IMR-90 (cell line): ENCODE measurements at regions not wholly inside any gene's neighbourhood (a gene's known extent, or its start where the extent isn't known, plus 50 kb on each side); places are given as distances from the start of the nearest gene placed in this dataset.

Source experiments
- ATAC-seq: fragments of 200-7000 bp; cut with Tn5 transposase; 2 replicates; pipeline ENCODE4 v1.9.1; 2020; ENCODE audit warnings: low read depth, mild to moderate bottlenecking, moderate library complexity
- BruUV-seq: library from RNA; stranded (reverse); fragments of 400-500 nt; replicated peaks from 2 replicates; lab custom pipeline; 2021; lab: Mats Ljungman, UMichigan
- CTCF ChIA-PET: fragments of 300-600 bp; formaldehyde crosslinking; extraction: SDS; loops from one replicate; lab custom pipeline; 2021; ENCODE audit warnings: antibody characterized with exemption; lab: Yijun Ruan, JAX
- POLR2A ChIA-PET: fragments of 300-600 bp; sonication (Branson Sonifier 250); formaldehyde crosslinking; loops from one replicate; lab custom pipeline; 2022; ENCODE audit warnings: antibody characterized with exemption; ENCODE audit not compliant: unreplicated experiment; lab: Charles Lee
- DNase-seq: peaks from one replicate; pipeline ENCODE4 v3.0.0; 2013
- H2AFZ ChIP-seq: replicated peaks from 2 replicates; pipeline ENCODE3; 2013; ENCODE audit warnings: low read length, mild to moderate bottlenecking; ENCODE audit not compliant: poor library complexity
- H2AK5ac ChIP-seq: 2 replicates; pipeline ENCODE4 v1.6.1; 2013; ENCODE audit warnings: low read depth, low read length, inconsistent platforms
- H2AK9ac ChIP-seq: replicated peaks from 2 replicates; pipeline ENCODE3; 2013; ENCODE audit warnings: mild to moderate bottlenecking, low read depth, low read length, moderate library complexity; ENCODE audit not compliant: poor library complexity
- H2BK120ac ChIP-seq: 2 replicates; pipeline ENCODE4 v1.6.1; 2013; ENCODE audit warnings: low read depth, low read length, inconsistent platforms
- H2BK15ac ChIP-seq: 3 replicates; pipeline ENCODE4 v1.6.1; 2013; ENCODE audit warnings: low read depth, low read length, inconsistent platforms
- H2BK20ac ChIP-seq: 2 replicates; pipeline ENCODE4 v1.6.1; 2013; ENCODE audit warnings: low read depth, mild to moderate bottlenecking, inconsistent platforms, low read length, moderate library complexity
- H2BK5ac ChIP-seq: 2 replicates; pipeline ENCODE4 v1.6.1; 2013; ENCODE audit warnings: mild to moderate bottlenecking, low read depth, low read length, inconsistent platforms; ENCODE audit not compliant: poor library complexity, severe bottlenecking
- H3K14ac ChIP-seq: replicated peaks from 2 replicates; pipeline ENCODE4 v1.6.1; 2013; ENCODE audit warnings: low read depth, low read length, inconsistent platforms
- H3K18ac ChIP-seq: 2 replicates; pipeline ENCODE4 v1.6.1; 2013; ENCODE audit warnings: low read depth, low read length, control low read depth
- H3K23ac ChIP-seq: 2 replicates; pipeline ENCODE4 v1.6.1; 2013; ENCODE audit warnings: low read depth, low read length, inconsistent platforms
- H3K27ac ChIP-seq: 2 replicates; pipeline ENCODE4 v1.5.1; 2013; ENCODE audit warnings: mild to moderate bottlenecking, control low read depth, low read length; ENCODE audit not compliant: insufficient read depth
- H3K27me3 ChIP-seq: 2 replicates; pipeline ENCODE4 v1.6.1; 2013; ENCODE audit warnings: low read length; ENCODE audit not compliant: control insufficient read depth, insufficient read depth
- H3K36me3 ChIP-seq: 2 replicates; pipeline ENCODE4 v1.6.1; 2013; ENCODE audit warnings: low read length, mixed read lengths; ENCODE audit not compliant: control insufficient read depth, insufficient read depth
- H3K4ac ChIP-seq: 2 replicates; pipeline ENCODE4 v1.6.1; 2013; ENCODE audit warnings: low read depth, low read length, inconsistent platforms
- H3K4me1 ChIP-seq: 2 replicates; pipeline ENCODE4 v1.6.1; 2013; ENCODE audit warnings: low read length, mixed read lengths; ENCODE audit not compliant: control insufficient read depth, insufficient read depth
- H3K4me2 ChIP-seq: 2 replicates; pipeline ENCODE4 v1.6.1; 2013; ENCODE audit warnings: low read depth, mild to moderate bottlenecking, control low read depth, low read length, moderate library complexity
- H3K4me3 ChIP-seq: 2 replicates; pipeline ENCODE4 v1.5.1; 2013; ENCODE audit warnings: low read depth, mild to moderate bottlenecking, control low read depth, low read length, moderate library complexity; ENCODE audit not compliant: insufficient read depth
- H3K56ac ChIP-seq: 2 replicates; pipeline ENCODE4 v1.6.1; 2013; ENCODE audit warnings: low read length, inconsistent platforms; ENCODE audit not compliant: insufficient read depth; ENCODE audit errors: extremely low read depth
- H3K79me1 ChIP-seq, 2 experiments: 2 replicates each; pipeline ENCODE4 v1.6.1; 2013; ENCODE audit warnings: low read length in 2 of 2, inconsistent platforms in 1 of 2, low read depth in 1 of 2
- H3K9ac ChIP-seq: 2 replicates; pipeline ENCODE4 v1.6.1; 2013; ENCODE audit warnings: low read depth, low read length, control low read depth
- H3K9me1 ChIP-seq: 2 replicates; pipeline ENCODE4 v1.6.1; 2013; ENCODE audit warnings: low read length, inconsistent platforms; ENCODE audit not compliant: insufficient read depth
- H3K9me3 ChIP-seq: 2 replicates; pipeline ENCODE4 v1.6.1; 2013; ENCODE audit warnings: low read length; ENCODE audit not compliant: control insufficient read depth, insufficient read depth
- H4K20me1 ChIP-seq: 2 replicates; pipeline ENCODE4 v1.6.1; 2013; ENCODE audit warnings: low read length, inconsistent platforms; ENCODE audit not compliant: insufficient read depth
- H4K5ac ChIP-seq: 2 replicates; pipeline ENCODE4 v1.6.1; 2013; ENCODE audit warnings: mild to moderate bottlenecking, low read depth, low read length, control low read depth
- H4K8ac ChIP-seq, 2 experiments: 2 replicates each; pipeline ENCODE4 v1.6.1; 2013; ENCODE audit warnings: low read depth in 2 of 2, low read length in 2 of 2, control low read depth in 1 of 2, inconsistent platforms in 1 of 2
- H4K91ac ChIP-seq: 2 replicates; pipeline ENCODE4 v1.6.1; 2013; ENCODE audit warnings: low read depth, low read length, inconsistent platforms; ENCODE audit not compliant: insufficient read depth
- CEBPB ChIP-seq: IDR thresholded peaks from 2 replicates; pipeline ENCODE4 v1.6.1; 2012; ENCODE audit warnings: low read depth, low read length, improper control_type of control experiment
- MAFK ChIP-seq: IDR thresholded peaks from 2 replicates; pipeline ENCODE4 v1.6.1; 2012; ENCODE audit warnings: low read depth, low read length, improper control_type of control experiment
- POLR2A ChIP-seq: IDR thresholded peaks from 2 replicates; pipeline ENCODE4 v1.6.1; 2012; ENCODE audit warnings: mild to moderate bottlenecking, low read depth, low read length
- RAD21 ChIP-seq: IDR thresholded peaks from 2 replicates; pipeline ENCODE4 v1.6.1; 2012; ENCODE audit warnings: low read length, improper control_type of control experiment
- WGBS, 2 experiments: methylation state at CpG; one replicate each; pipeline versions ENCODE4 v1.1.5 to v1.1.7; 2013; ENCODE audit warnings: missing lambda C conversion rate in 2 of 2; ENCODE audit not compliant: insufficient read length in 1 of 2; ENCODE audit errors: extremely low coverage in 2 of 2; 5-methylcytosine and 5-hydroxymethylcytosine counted together
- dilution Hi-C: fragments of 300-500 bp; cut with HindIII; formaldehyde crosslinking; loops from one replicate; pipeline ENCODE4 v1.14.3; 2018; ENCODE audit warnings: low sequenced_read_pairs; ENCODE audit not compliant: unreplicated experiment
- in situ Hi-C: fragments of 300-500 bp; cut with MboI; formaldehyde crosslinking; loops from 3 replicates; pipeline ENCODE4 v1.14.3; 2019; ENCODE audit warnings: low sequenced_read_pairs, inconsistent platforms, mixed read lengths
- intact Hi-C: fragments of 100-400 bp; cut with micrococcal nuclease; formaldehyde crosslinking; loops from 2 replicates; pipeline ENCODE4 v1.10.0; 2022

- Histone ChIP-seq H3K18ac (no peak overlapping the region), H3K9me3 (no peaks in the 10 kb centered on the region), H4K5ac (no peak overlapping the region), H3K4ac (no peak overlapping the region), H3K79me1 (no peaks in the 10 kb centered on the region), H3K36me3 (no peaks in the 10 kb centered on the region), H3K9ac (no peak overlapping the region), H2BK120ac (no peak overlapping the region), H3K9me1 (no peaks in the 10 kb centered on the region), H2BK15ac (no peak overlapping the region), H3K56ac (no peak overlapping the region), H2AK9ac (no peak overlapping the region), H3K27ac (no peak overlapping the region), H3K4me3 (no peak overlapping the region), H3K27me3 (no peaks in the 10 kb centered on the region), H2BK20ac (no peak overlapping the region), H4K91ac (no peak overlapping the region), H2AK5ac (no peak overlapping the region), H3K14ac (no peak overlapping the region), H4K8ac (no peak overlapping the region), H2AFZ (no peak overlapping the region), H3K23ac (no peak overlapping the region), H4K20me1 (no peaks in the 10 kb centered on the region), H3K4me2 (no peak overlapping the region), H2BK5ac (no peak overlapping the region), H3K4me1 (peaks cover 2% of the 10 kb centered on the region; the same call in 1 of the 2 replicates)
- intact Hi-C loops: no loop called here
- no peak for ATAC-seq
- CTCF ChIA-PET: no interaction called here
- no peak for TF ChIP-seq MAFK
- TF ChIP-seq CEBPB: peak; percentile 20; the same call in 1 of the 2 replicates
- TF ChIP-seq RAD21: no peak
- no peak for TF ChIP-seq POLR2A
- in situ Hi-C loops: no loop called here
- dilution Hi-C loops: no loop called here
- no CpG with 5 or more reads among the region's 1 CpG for WGBS, 2 experiments
- peak; percentile 4 for DNase-seq
- POLR2A ChIA-PET: no interaction called here
- no TSS peak for BruUV-seq
These were observed 209.5 kb upstream of the TARS1 start for GRCh38 chr5:33231214-33231710.
